Ishikawa (cell line): ENCODE measurements at regions not wholly inside any gene's neighbourhood (a gene's known extent, or its start where the extent isn't known, plus 50 kb on each side); places are given as distances from the start of the nearest gene placed in this dataset.

Source experiments
- CEBPB ChIP-seq: IDR thresholded peaks from 2 replicates; pipeline ENCODE4 v1.6.1; 2012
- CREB1 ChIP-seq: IDR thresholded peaks from 2 replicates; pipeline ENCODE4 v1.6.1; 2012; ENCODE audit warnings: low read depth
- EGR1 ChIP-seq: IDR thresholded peaks from 2 replicates; pipeline ENCODE4 v1.6.1; 2012
- EP300 ChIP-seq: IDR thresholded peaks from 2 replicates; pipeline ENCODE4 v1.6.1; 2012; ENCODE audit warnings: borderline replicate concordance
- FOXM1 ChIP-seq: IDR thresholded peaks from 2 replicates; pipeline ENCODE4 v1.6.1; 2012; ENCODE audit warnings: low read depth, borderline replicate concordance
- MAX ChIP-seq: IDR thresholded peaks from 2 replicates; pipeline ENCODE4 v1.6.1; 2012
- RAD21 ChIP-seq: IDR thresholded peaks from 2 replicates; pipeline ENCODE4 v1.6.1; 2012; ENCODE audit warnings: low read depth
- REST ChIP-seq: IDR thresholded peaks from 2 replicates; pipeline ENCODE4 v1.6.1; 2012; ENCODE audit warnings: low read depth, mild to moderate bottlenecking
- TAF1 ChIP-seq: IDR thresholded peaks from 2 replicates; pipeline ENCODE4 v1.6.1; 2012; ENCODE audit warnings: low read depth, mild to moderate bottlenecking
- TCF12 ChIP-seq: IDR thresholded peaks from 2 replicates; pipeline ENCODE4 v1.6.1; 2012; ENCODE audit warnings: low read depth
- TEAD4 ChIP-seq: IDR thresholded peaks from 2 replicates; pipeline ENCODE4 v1.6.1; 2012
- USF1 ChIP-seq: IDR thresholded peaks from 2 replicates; pipeline ENCODE4 v1.6.1; 2012
- YY1 ChIP-seq: IDR thresholded peaks from 2 replicates; pipeline ENCODE4 v1.6.1; 2012; ENCODE audit warnings: low read depth
- ZBTB7A ChIP-seq: IDR thresholded peaks from 2 replicates; pipeline ENCODE4 v1.6.1; 2012; ENCODE audit warnings: low read depth

- no peak for TF ChIP-seq RAD21
- no peak for TF ChIP-seq EP300
- TF ChIP-seq TAF1: no peak
- TF ChIP-seq TEAD4: no peak
- TF ChIP-seq EGR1: no peak
- no peak for TF ChIP-seq YY1
- no peak for TF ChIP-seq MAX
- TF ChIP-seq TCF12: no peak
- no peak for TF ChIP-seq CREB1
Observed at GRCh38 chr6:3520281-3521230, 63.7 kb upstream of the SLC22A23 start.

- TF ChIP-seq TCF12: no peak
- no peak for TF ChIP-seq REST
- TF ChIP-seq MAX: no peak
- no peak for TF ChIP-seq ZBTB7A
- no peak for TF ChIP-seq USF1
- TF ChIP-seq YY1: no peak
- no peak for TF ChIP-seq RAD21
- no peak for TF ChIP-seq CEBPB
- TF ChIP-seq TEAD4: no peak
- TF ChIP-seq TAF1: no peak
Observed at GRCh38 chr6:3518356-3519190, 61.7 kb upstream of the SLC22A23 start.

GRCh38 chr6:3517350-3517749 lies 60.5 kb upstream of the SLC22A23 start:
- no peak for TF ChIP-seq YY1
- TF ChIP-seq CEBPB: no peak
- TF ChIP-seq ZBTB7A: no peak
- no peak for TF ChIP-seq TCF12
- TF ChIP-seq FOXM1: no peak
- TF ChIP-seq EP300: no peak
- TF ChIP-seq CREB1: no peak
- TF ChIP-seq RAD21: no peak

- TF ChIP-seq CREB1 (no peak), MAX (no peak), ZBTB7A (no peak), TAF1 (no peak), CEBPB (no peak), TCF12 (no peak), YY1 (no peak), EGR1 (no peak)
Observed at GRCh38 chr6:3516092-3516491, 59.2 kb upstream of the SLC22A23 start.

- TF ChIP-seq CREB1 (no peak), MAX (no peak), FOXM1 (no peak), EGR1 (no peak), EP300 (no peak), USF1 (no peak), YY1 (no peak), RAD21 (no peak), TEAD4 (no peak), TAF1 (no peak)
Observed at GRCh38 chr6:3515669-3516068, 58.8 kb upstream of the SLC22A23 start.

- TF ChIP-seq RAD21 (no peak), EP300 (no peak), CREB1 (no peak), EGR1 (no peak), TAF1 (no peak), TCF12 (no peak), MAX (no peak), REST (no peak)
Observed at GRCh38 chr6:3513416-3513815, 56.6 kb upstream of the SLC22A23 start.
